ENCODE measurements at regions not wholly inside any gene's neighbourhood (a gene's known extent, or its start where the extent isn't known, plus 50 kb on each side); places are given as distances from the start of the nearest gene placed in this dataset.
A peak's percentile ranks its signal among the peaks of the same experiment; 100 is the strongest.

DNA sequence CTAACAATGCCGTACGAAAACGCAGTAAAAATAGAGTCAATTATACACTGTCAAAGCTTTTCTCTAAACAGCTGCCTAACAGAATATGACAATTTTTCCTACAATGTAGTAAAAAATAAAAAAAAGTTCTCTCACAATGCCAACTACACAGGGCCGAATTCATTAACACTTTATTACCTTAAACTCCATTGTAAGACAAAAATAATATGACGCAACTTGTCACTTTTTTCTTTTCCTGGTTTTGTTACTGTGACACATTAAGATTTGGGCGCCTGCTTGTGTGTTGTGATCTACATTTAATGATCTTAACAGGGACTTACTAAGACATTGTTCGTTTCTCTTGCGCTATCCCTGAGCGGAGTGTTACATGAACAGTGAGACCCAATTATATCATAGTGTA, 204.1 kb downstream of the INSC start:
- WGBS = 75% methylated on average over 9 of the region's 9 CpGs
- no peaks in the 10 kb centered on the region for H3K9me3 ChIP-seq
- H3K27ac ChIP-seq = no peak overlapping the region
- H3K4me1 ChIP-seq (replicated peaks) = no peaks in the 10 kb centered on the region
- intact Hi-C loops (cut with DNase I) = no loop called here
- no peaks in the 10 kb centered on the region for H3K27me3 ChIP-seq (replicated peaks; ENCODE audit: insufficient read depth)
- no peak overlapping the region for H3K4me3 ChIP-seq
- no peak for DNase-seq (ENCODE audit: low spot score)
- TF ChIP-seq POLR2A (IDR thresholded peaks at IDR 0.05) (no peak), POLR2AphosphoS5 (IDR thresholded peaks at IDR 0.05) (no peak)
- TF ChIP-seq, protein P1, sequence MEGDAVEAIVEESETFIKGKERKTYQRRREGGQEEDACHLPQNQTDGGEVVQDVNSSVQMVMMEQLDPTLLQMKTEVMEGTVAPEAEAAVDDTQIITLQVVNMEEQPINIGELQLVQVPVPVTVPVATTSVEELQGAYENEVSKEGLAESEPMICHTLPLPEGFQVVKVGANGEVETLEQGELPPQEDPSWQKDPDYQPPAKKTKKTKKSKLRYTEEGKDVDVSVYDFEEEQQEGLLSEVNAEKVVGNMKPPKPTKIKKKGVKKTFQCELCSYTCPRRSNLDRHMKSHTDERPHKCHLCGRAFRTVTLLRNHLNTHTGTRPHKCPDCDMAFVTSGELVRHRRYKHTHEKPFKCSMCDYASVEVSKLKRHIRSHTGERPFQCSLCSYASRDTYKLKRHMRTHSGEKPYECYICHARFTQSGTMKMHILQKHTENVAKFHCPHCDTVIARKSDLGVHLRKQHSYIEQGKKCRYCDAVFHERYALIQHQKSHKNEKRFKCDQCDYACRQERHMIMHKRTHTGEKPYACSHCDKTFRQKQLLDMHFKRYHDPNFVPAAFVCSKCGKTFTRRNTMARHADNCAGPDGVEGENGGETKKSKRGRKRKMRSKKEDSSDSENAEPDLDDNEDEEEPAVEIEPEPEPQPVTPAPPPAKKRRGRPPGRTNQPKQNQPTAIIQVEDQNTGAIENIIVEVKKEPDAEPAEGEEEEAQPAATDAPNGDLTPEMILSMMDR (IDR thresholded peaks at IDR 0.05) = no peak
- no peaks in the 10 kb centered on the region for H3K36me3 ChIP-seq

DNA sequence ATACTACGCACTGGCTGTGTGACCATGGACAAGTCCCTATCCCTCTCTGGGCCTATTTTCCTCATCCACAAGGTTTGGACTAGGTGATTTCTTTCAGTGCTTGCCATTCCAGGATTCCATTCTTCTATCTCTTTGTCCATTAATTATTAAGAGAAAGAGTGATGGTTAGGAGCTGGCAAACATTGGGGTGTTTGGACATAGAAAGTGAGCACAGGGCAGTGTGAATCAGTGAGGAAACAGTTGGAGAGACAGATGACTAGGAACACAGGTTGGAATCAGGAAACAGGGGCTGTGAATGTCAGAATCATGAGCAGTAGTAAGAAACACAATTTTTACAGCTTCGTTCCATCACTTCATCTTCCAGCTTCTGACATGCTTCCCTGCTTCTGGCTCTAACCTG, 211.8 kb downstream of the INSC start:
- no peak for DNase-seq (ENCODE audit: low spot score)
- H3K4me1 ChIP-seq (replicated peaks) = no peaks in the 10 kb centered on the region
- intact Hi-C loops (cut with DNase I) = loop anchor here (5.0 kb wide), 2 partner anchors 321 to 1286 kb away; no protein-coding TSS in a partner anchor
- no peaks in the 10 kb centered on the region for H3K36me3 ChIP-seq
- TF ChIP-seq POLR2A (IDR thresholded peaks at IDR 0.05) (no peak), POLR2AphosphoS5 (IDR thresholded peaks at IDR 0.05) (no peak)
- TF ChIP-seq, protein P1 (IDR thresholded peaks at IDR 0.05) = no peak
- H3K4me3 ChIP-seq = no peak overlapping the region
- H3K9me3 ChIP-seq = no peaks in the 10 kb centered on the region
- H3K27me3 ChIP-seq (replicated peaks; ENCODE audit: insufficient read depth) = no peaks in the 10 kb centered on the region
- no peak overlapping the region for H3K27ac ChIP-seq
- 87% methylated on average over 2 of the region's 2 CpGs for WGBS

DNA sequence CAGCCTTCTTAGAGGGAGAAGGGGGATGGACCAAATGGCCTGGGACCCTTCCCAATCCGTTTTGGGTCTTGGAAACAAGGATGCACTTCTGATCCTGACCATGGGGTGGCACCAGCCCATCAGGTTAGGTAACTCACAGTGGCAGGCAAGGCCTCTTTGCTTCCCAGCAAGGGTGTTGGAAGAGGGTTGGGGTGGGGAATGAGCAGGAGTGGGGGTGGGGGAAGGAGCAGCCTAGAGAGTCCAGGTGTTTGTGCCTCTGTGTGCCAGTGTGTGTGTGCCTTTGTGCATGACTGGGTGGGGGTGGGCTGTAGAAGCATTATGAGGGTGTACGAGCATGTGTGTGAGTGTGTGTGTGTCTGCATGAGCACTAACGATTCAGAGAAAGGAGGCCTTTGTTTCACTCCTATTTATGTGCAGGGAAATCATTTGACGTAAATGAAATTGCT, 213.1 kb downstream of the INSC start:
- no peaks in the 10 kb centered on the region for H3K9me3 ChIP-seq
- peak; percentile 59 for DNase-seq (ENCODE audit: low spot score)
- intact Hi-C loops (cut with DNase I) = loop anchor here (5.0 kb wide), 2 partner anchors 319 to 1284 kb away; no protein-coding TSS in a partner anchor

DNA sequence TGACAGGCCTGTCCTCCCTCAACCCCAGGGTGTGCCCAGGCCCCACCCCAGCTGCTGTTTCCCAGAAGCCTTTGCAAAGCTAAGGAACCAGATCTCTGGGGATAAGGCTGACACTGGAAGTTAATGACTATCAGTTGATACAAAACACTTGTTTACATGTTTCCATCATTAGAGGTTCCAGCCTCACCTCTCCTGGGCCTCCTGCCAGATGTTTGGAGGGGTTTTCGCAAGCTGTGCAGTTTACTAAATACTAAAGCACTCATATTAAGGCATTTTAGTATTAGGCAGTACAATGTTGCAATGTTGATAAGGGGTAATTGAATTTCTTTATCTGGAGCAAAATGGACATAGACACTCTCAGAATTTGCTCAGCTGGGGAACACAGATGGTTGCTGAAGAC, 218.7 kb downstream of the INSC start:
- H3K27ac ChIP-seq = no peak overlapping the region
- H3K4me1 ChIP-seq (replicated peaks) = no peaks in the 10 kb centered on the region
- 80% methylated on average over 1 of the region's 1 CpG for WGBS
- no peaks in the 10 kb centered on the region for H3K9me3 ChIP-seq
- intact Hi-C loops (cut with DNase I) = no loop called here
- no peaks in the 10 kb centered on the region for H3K27me3 ChIP-seq (replicated peaks; ENCODE audit: insufficient read depth)
- TF ChIP-seq POLR2A (IDR thresholded peaks at IDR 0.05) (no peak), POLR2AphosphoS5 (IDR thresholded peaks at IDR 0.05) (no peak)
- TF ChIP-seq, protein P1 (IDR thresholded peaks at IDR 0.05) = no peak
- no peak overlapping the region for H3K4me3 ChIP-seq
- no peak for DNase-seq (ENCODE audit: low spot score)
- no peaks in the 10 kb centered on the region for H3K36me3 ChIP-seq

More for the DNA sequence above, 213.1 kb downstream of the INSC start:
- Histone ChIP-seq H3K4me1 (replicated peaks) (no peaks in the 10 kb centered on the region), H3K27me3 (replicated peaks; ENCODE audit: insufficient read depth) (no peaks in the 10 kb centered on the region), H3K36me3 (no peaks in the 10 kb centered on the region), H3K4me3 (no peak overlapping the region), H3K27ac (no peak overlapping the region)
- 42% methylated on average over 4 of the region's 4 CpGs for WGBS
- no peak for TF ChIP-seq POLR2A (IDR thresholded peaks at IDR 0.05)
- peak; percentile 35 for TF ChIP-seq POLR2AphosphoS5 (IDR thresholded peaks at IDR 0.05)
- TF ChIP-seq, protein P1 (IDR thresholded peaks at IDR 0.05) = peak; percentile 47 to 70 (median 62)

DNA sequence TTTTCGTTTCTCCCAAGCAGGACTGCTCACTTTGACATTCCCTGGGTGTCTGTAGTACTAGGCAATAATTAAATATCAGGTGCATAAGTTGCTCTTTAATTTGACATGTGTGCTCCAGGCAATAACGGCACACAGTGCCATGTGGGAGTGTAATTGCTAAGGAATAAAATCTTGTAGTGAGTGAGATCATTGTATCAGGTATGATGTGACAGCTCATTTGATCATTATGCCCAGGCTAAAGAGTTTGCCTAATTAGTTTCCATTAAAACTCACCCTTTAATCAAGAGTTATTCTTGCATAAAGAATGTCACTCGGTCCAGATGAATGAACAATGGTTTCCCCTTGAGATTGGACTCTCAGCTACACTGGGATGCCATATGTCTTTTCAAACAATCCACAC, 220.0 kb downstream of the INSC start:
- WGBS = 70% methylated on average over 3 of the region's 3 CpGs
- no peak for DNase-seq (ENCODE audit: low spot score)
- Histone ChIP-seq H3K9me3 (no peaks in the 10 kb centered on the region), H3K27me3 (replicated peaks; ENCODE audit: insufficient read depth) (no peaks in the 10 kb centered on the region), H3K27ac (no peak overlapping the region), H3K4me3 (no peak overlapping the region), H3K36me3 (no peaks in the 10 kb centered on the region), H3K4me1 (replicated peaks) (no peaks in the 10 kb centered on the region)
- TF ChIP-seq POLR2A (IDR thresholded peaks at IDR 0.05) (no peak), POLR2AphosphoS5 (IDR thresholded peaks at IDR 0.05) (no peak)
- TF ChIP-seq, protein P1 (IDR thresholded peaks at IDR 0.05) = no peak
- intact Hi-C loops (cut with DNase I) = no loop called here
